ENCODE measurements at regions not wholly inside any gene's neighbourhood (a gene's known extent, or its start where the extent isn't known, plus 50 kb on each side); places are given as distances from the start of the nearest gene placed in this dataset.
"Not testable (repeated sequence)": the region's sequence is repeated elsewhere in the genome, so short reads cannot be mapped to it uniquely, and the experiment has no call there.

DNA sequence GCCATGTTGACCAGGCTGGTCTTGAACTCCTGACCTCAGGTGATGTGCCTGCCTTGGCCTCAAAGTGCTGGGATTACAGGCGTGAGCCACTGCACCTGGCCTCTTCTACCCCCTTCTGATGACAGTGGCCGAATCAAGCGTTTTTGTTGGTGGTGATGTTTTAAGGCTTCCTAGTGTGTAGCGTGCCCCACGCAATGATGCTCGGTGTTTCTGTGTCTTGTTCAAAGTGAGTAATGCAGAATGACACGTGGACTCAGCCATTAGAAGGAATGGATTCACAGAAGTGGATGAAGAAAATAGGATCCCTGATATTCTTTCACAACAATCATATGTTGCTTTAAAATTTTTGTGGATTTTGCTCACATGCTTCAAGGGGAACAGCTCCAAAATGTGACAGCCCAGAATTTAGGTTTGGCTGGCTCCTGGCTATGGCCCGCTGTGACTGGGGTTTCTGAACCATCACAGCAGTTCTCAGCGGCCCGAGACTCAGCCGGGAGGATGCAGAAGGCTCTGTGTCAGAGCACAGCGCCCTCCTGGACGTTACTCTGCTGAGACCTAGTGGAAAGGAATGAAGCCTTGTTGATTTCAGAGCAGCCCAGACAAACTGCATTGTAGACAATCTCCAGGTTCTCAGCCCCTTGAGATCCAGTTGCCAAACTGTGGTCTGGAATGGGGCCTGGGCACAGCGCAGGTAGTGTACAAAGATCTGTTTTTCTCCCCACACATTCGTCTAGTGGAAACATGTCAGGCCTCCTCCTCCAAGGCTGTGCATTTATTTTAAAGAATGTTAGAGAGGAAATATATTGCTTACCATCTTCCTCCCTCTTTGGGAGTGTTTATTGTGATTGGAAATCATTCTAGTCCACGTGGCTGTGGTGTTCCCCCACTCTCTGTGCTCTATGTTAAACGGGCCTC is 57.6 kb upstream of the TIAM2 start:
- Mint-ChIP-seq H3K27me3 (ENCODE audit: insufficient read depth, unreplicated experiment) (no peaks in the 10 kb centered on the region), H3K4me3 (ENCODE audit: unreplicated experiment) (no peak overlapping the region), H3K4me1 (ENCODE audit: insufficient read depth, unreplicated experiment) (peaks cover 8% of the 10 kb centered on the region), H3K36me3 (ENCODE audit: insufficient read depth, unreplicated experiment) (no peaks in the 10 kb centered on the region), H3K27ac (ENCODE audit: low read depth, unreplicated experiment) (no peak overlapping the region), H3K9me3 (ENCODE audit: unreplicated experiment) (no peaks in the 10 kb centered on the region)
- BruUV-seq (replicated peaks): no TSS peak
- DNase-seq (ENCODE audit: unreplicated experiment): no peak
- intact Hi-C loops (cut with micrococcal nuclease): no loop called here
- POLR2A ChIA-PET: no interaction called here
- TF ChIP-seq, protein P1, sequence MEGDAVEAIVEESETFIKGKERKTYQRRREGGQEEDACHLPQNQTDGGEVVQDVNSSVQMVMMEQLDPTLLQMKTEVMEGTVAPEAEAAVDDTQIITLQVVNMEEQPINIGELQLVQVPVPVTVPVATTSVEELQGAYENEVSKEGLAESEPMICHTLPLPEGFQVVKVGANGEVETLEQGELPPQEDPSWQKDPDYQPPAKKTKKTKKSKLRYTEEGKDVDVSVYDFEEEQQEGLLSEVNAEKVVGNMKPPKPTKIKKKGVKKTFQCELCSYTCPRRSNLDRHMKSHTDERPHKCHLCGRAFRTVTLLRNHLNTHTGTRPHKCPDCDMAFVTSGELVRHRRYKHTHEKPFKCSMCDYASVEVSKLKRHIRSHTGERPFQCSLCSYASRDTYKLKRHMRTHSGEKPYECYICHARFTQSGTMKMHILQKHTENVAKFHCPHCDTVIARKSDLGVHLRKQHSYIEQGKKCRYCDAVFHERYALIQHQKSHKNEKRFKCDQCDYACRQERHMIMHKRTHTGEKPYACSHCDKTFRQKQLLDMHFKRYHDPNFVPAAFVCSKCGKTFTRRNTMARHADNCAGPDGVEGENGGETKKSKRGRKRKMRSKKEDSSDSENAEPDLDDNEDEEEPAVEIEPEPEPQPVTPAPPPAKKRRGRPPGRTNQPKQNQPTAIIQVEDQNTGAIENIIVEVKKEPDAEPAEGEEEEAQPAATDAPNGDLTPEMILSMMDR (IDR thresholded peaks at IDR 0.05; ENCODE audit: unreplicated experiment): no peak
- CTCF ChIA-PET: interaction anchor here (2.7 kb wide), 1 partner anchor 9 kb away, joined by 7 read pairs; no protein-coding TSS in a partner anchor

DNA sequence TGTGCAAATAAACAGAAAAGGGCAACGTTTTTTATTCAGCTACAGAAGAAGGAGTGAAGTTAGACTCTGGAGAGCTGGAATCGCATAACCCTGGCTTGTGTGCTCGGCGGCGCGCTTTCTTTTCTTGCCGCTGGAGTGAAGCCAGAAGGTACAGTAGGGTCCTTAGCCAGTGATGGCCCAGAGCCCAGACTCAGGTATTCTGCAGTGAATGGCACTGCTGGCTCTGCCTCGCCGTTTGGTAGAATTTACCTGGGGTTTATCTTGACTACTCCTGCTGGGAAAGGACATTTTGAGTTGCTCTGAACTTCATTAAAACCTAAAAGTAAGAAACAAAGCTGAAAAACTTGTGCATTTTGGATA is 56.9 kb upstream of the TIAM2 start:
- Mint-ChIP-seq H3K4me3 (ENCODE audit: unreplicated experiment) (no peak overlapping the region), H3K4me1 (ENCODE audit: insufficient read depth, unreplicated experiment) (peaks cover 2% of the 10 kb centered on the region), H3K9me3 (ENCODE audit: unreplicated experiment) (no peaks in the 10 kb centered on the region), H3K36me3 (ENCODE audit: insufficient read depth, unreplicated experiment) (no peaks in the 10 kb centered on the region), H3K27me3 (ENCODE audit: insufficient read depth, unreplicated experiment) (no peaks in the 10 kb centered on the region), H3K27ac (ENCODE audit: low read depth, unreplicated experiment) (no peak overlapping the region)
- no TSS peak for BruUV-seq (replicated peaks)
- ChIA-PET CTCF (interaction anchor here (2.7 kb wide), 1 partner anchor 10 kb away, joined by 7 read pairs; no protein-coding TSS in a partner anchor), POLR2A (no interaction called here)
- intact Hi-C loops (cut with micrococcal nuclease): no loop called here
- TF ChIP-seq, protein P1 (IDR thresholded peaks at IDR 0.05; ENCODE audit: unreplicated experiment): no peak
- DNase-seq (ENCODE audit: unreplicated experiment): no peak

DNA sequence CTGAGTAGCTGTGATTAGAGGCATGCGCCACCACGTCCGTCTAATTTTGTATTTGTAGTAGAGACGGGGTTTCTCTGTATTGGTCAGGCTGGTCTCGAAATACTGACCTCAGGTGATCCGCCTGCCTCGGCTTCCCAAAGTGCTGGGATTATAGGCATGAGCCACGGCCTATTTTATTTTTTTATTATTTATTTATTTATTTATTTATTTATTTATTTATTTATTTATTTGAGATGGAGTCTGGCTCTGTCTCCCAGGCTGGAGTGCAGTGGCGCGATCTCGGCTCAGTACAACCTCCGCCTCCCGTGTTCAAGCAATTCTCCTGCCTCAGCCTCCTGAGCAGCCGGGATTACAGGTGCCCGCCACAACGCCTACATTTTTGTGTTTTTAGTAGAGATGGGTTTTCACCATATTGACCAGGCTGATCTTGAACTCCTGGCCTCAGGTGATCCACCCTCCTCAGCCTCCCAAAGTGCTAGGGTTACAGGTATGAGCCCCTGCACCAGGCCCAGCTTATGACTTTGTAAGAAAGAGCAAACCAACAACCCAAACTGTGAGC is 56.3 kb upstream of the TIAM2 start:
- H3K4me3 Mint-ChIP-seq (ENCODE audit: unreplicated experiment); POLR2A ChIA-PET; H3K4me1 Mint-ChIP-seq (ENCODE audit: insufficient read depth, unreplicated experiment); H3K36me3 Mint-ChIP-seq (ENCODE audit: insufficient read depth, unreplicated experiment); H3K27me3 Mint-ChIP-seq (ENCODE audit: insufficient read depth, unreplicated experiment); DNase-seq (ENCODE audit: unreplicated experiment); BruUV-seq (replicated peaks); intact Hi-C loops (cut with micrococcal nuclease); H3K27ac Mint-ChIP-seq (ENCODE audit: low read depth, unreplicated experiment); H3K9me3 Mint-ChIP-seq (ENCODE audit: unreplicated experiment): not testable (repeated sequence)
- CTCF ChIA-PET: interaction anchor here (2.7 kb wide), 1 partner anchor 11 kb away, joined by 7 read pairs; no protein-coding TSS in a partner anchor

DNA sequence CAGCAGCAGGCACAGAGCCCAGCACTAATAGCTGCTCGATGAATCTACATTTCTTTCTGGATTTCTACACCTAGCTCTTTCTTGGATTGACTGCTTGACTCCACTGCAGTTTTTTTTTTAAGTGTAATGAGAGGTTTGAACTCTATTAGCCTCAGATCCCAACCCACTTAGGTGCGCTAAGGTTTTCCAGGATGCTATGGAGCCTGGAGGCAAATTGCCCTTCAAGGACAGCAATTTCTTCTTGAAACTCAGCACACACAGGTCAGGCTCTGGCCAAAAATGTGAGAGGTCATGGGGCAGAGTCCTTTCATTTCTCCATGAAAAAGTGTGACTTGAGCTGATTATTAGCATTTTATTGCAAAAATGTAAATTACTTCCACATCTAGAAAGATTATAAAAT is 52.3 kb upstream of the TIAM2 start:
- no peak overlapping the region for H3K27ac Mint-ChIP-seq (ENCODE audit: low read depth, unreplicated experiment)
- no peak for DNase-seq (ENCODE audit: unreplicated experiment)
- H3K27me3 Mint-ChIP-seq (ENCODE audit: insufficient read depth, unreplicated experiment): no peaks in the 10 kb centered on the region
- intact Hi-C loops (cut with micrococcal nuclease): no loop called here
- CTCF ChIA-PET: interaction anchor here (0.6 to 1.5 kb wide), 2 partner anchors 14 to 228 kb away, joined by 3 read pairs; no protein-coding TSS in a partner anchor
- POLR2A ChIA-PET: interaction anchor here (0.7 kb wide), 1 partner anchor 116 kb away, joined by 4 read pairs; no protein-coding TSS in a partner anchor
- no TSS peak for BruUV-seq (replicated peaks)
- peaks cover 8% of the 10 kb centered on the region for H3K9me3 Mint-ChIP-seq (ENCODE audit: unreplicated experiment)
- H3K36me3 Mint-ChIP-seq (ENCODE audit: insufficient read depth, unreplicated experiment): no peaks in the 10 kb centered on the region
- TF ChIP-seq, protein P1 (IDR thresholded peaks at IDR 0.05; ENCODE audit: unreplicated experiment): no peak
- H3K4me1 Mint-ChIP-seq (ENCODE audit: insufficient read depth, unreplicated experiment): no peaks in the 10 kb centered on the region
- H3K4me3 Mint-ChIP-seq (ENCODE audit: unreplicated experiment): no peak overlapping the region

All from MCF 10A (cell line).